H1 (cell line): ENCODE measurements at regions not wholly inside any gene's neighbourhood (a gene's known extent, or its start where the extent isn't known, plus 50 kb on each side); places are given as distances from the start of the nearest gene placed in this dataset.
A peak's percentile ranks its signal among the peaks of the same experiment; 100 is the strongest.

Experiments
- BACH1 ChIP-seq: IDR thresholded peaks from 2 replicates; pipeline ENCODE4 v1.6.1; 2012; ENCODE audit warnings: low read length, improper control_type of control experiment
- TF ChIP-seq, protein P1 (sequence below): fragments of 300-600 bp; sonication (generic); IDR thresholded peaks from 2 replicates; pipeline ENCODE4 v1.7.1; 2012; ENCODE audit warnings: low read length, moderate library complexity, mild to moderate bottlenecking, inconsistent platforms; ENCODE audit not compliant: insufficient replicate concordance
- TF ChIP-seq, protein P2 (sequence below): IDR thresholded peaks from 2 replicates; pipeline ENCODE4 v1.6.1; 2012; ENCODE audit warnings: inconsistent platforms

DNA sequence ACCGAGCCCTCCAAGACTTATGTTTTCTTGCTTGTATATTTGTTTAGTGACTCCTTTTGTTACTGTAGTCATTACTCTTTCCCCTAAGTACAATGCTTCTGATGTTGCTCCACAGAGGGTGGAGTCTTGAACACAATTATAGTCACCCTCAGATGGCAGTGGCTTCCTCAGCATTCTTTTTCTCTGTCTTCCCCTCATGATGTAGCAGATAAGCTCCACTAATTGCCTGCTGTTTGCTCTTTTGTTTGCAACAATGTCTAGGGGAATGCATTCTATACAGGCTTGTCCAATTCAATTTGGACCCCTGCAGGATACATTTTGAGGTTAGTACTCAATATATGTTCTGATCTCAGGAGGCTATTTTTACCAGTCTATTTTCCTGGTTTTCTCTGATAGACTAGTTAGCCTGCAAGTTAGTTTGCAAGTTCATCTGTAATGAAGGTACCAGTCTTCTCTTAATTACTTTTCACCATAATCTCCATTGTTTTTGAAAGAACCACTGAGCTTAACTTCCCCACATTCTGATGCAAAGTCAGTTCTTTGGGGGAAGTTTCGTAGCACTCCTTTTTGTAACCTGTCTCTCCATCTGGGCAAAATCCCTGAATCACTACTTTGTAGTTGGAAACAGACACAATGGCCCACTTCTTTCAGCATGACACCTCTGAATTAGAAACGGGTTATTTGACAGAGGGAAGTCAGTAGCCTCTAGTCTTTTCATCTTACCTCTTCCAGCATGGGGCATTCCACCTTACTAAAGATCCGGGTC, 1509.2 kb downstream of the CDH11 start (continued):
- TF ChIP-seq, protein P1, sequence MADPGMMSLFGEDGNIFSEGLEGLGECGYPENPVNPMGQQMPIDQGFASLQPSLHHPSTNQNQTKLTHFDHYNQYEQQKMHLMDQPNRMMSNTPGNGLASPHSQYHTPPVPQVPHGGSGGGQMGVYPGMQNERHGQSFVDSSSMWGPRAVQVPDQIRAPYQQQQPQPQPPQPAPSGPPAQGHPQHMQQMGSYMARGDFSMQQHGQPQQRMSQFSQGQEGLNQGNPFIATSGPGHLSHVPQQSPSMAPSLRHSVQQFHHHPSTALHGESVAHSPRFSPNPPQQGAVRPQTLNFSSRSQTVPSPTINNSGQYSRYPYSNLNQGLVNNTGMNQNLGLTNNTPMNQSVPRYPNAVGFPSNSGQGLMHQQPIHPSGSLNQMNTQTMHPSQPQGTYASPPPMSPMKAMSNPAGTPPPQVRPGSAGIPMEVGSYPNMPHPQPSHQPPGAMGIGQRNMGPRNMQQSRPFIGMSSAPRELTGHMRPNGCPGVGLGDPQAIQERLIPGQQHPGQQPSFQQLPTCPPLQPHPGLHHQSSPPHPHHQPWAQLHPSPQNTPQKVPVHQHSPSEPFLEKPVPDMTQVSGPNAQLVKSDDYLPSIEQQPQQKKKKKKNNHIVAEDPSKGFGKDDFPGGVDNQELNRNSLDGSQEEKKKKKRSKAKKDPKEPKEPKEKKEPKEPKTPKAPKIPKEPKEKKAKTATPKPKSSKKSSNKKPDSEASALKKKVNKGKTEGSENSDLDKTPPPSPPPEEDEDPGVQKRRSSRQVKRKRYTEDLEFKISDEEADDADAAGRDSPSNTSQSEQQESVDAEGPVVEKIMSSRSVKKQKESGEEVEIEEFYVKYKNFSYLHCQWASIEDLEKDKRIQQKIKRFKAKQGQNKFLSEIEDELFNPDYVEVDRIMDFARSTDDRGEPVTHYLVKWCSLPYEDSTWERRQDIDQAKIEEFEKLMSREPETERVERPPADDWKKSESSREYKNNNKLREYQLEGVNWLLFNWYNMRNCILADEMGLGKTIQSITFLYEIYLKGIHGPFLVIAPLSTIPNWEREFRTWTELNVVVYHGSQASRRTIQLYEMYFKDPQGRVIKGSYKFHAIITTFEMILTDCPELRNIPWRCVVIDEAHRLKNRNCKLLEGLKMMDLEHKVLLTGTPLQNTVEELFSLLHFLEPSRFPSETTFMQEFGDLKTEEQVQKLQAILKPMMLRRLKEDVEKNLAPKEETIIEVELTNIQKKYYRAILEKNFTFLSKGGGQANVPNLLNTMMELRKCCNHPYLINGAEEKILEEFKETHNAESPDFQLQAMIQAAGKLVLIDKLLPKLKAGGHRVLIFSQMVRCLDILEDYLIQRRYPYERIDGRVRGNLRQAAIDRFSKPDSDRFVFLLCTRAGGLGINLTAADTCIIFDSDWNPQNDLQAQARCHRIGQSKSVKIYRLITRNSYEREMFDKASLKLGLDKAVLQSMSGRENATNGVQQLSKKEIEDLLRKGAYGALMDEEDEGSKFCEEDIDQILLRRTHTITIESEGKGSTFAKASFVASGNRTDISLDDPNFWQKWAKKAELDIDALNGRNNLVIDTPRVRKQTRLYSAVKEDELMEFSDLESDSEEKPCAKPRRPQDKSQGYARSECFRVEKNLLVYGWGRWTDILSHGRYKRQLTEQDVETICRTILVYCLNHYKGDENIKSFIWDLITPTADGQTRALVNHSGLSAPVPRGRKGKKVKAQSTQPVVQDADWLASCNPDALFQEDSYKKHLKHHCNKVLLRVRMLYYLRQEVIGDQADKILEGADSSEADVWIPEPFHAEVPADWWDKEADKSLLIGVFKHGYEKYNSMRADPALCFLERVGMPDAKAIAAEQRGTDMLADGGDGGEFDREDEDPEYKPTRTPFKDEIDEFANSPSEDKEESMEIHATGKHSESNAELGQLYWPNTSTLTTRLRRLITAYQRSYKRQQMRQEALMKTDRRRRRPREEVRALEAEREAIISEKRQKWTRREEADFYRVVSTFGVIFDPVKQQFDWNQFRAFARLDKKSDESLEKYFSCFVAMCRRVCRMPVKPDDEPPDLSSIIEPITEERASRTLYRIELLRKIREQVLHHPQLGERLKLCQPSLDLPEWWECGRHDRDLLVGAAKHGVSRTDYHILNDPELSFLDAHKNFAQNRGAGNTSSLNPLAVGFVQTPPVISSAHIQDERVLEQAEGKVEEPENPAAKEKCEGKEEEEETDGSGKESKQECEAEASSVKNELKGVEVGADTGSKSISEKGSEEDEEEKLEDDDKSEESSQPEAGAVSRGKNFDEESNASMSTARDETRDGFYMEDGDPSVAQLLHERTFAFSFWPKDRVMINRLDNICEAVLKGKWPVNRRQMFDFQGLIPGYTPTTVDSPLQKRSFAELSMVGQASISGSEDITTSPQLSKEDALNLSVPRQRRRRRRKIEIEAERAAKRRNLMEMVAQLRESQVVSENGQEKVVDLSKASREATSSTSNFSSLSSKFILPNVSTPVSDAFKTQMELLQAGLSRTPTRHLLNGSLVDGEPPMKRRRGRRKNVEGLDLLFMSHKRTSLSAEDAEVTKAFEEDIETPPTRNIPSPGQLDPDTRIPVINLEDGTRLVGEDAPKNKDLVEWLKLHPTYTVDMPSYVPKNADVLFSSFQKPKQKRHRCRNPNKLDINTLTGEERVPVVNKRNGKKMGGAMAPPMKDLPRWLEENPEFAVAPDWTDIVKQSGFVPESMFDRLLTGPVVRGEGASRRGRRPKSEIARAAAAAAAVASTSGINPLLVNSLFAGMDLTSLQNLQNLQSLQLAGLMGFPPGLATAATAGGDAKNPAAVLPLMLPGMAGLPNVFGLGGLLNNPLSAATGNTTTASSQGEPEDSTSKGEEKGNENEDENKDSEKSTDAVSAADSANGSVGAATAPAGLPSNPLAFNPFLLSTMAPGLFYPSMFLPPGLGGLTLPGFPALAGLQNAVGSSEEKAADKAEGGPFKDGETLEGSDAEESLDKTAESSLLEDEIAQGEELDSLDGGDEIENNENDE, result peak; percentile 56
- peak; percentile 74 for TF ChIP-seq BACH1
- TF ChIP-seq, protein P2, sequence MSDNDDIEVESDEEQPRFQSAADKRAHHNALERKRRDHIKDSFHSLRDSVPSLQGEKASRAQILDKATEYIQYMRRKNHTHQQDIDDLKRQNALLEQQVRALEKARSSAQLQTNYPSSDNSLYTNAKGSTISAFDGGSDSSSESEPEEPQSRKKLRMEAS, result no peak
